ENCODE measurements at regions not wholly inside any gene's neighbourhood (a gene's known extent, or its start where the extent isn't known, plus 50 kb on each side); places are given as distances from the start of the nearest gene placed in this dataset.

DNA sequence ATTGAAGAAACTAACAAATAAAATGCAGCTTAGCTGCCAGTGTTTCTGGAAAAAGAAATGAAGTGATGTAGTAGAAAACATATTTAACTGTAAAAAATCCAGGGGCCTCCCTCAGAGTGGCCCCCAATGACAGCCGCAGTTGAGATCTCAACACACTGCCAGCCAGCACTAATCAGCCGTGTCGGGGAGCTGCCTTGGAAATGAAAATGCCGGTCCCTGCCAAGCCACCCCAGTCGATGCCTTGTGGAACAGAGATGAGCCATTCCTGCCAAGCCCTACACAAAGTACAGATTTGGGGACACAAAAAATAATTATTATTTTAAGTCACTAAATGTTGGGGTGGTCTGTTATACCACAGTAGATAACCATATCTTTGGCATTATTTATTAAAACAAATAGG, 1342.4 kb downstream of the EFNB2 start:
- H4K91ac ChIP-seq (ENCODE audit: insufficient read depth, low read depth, low read length): no peak overlapping the region
- H3K4me2 ChIP-seq (ENCODE audit: low read depth, low read length): no peak overlapping the region
- dilution Hi-C loops (cut with HindIII; ENCODE audit: low sequenced_read_pairs, unreplicated experiment): no loop called here
- no peak overlapping the region for H3K14ac ChIP-seq (replicated peaks; ENCODE audit: low read depth, low read length)
- H3K27me3 ChIP-seq (ENCODE audit: control insufficient read depth, insufficient read depth, low read length): no peaks in the 10 kb centered on the region
- H4K20me1 ChIP-seq (ENCODE audit: insufficient read depth, low read length): no peaks in the 10 kb centered on the region
- TF ChIP-seq RFX5 (IDR thresholded peaks at IDR 0.05; ENCODE audit: low read depth, low read length): no peak
- TF ChIP-seq FOS (IDR thresholded peaks at IDR 0.05; ENCODE audit: low read depth, low read length): no peak
- TF ChIP-seq NFE2L2 (IDR thresholded peaks at IDR 0.05; ENCODE audit: low read depth, low read length): no peak
- TF ChIP-seq BHLHE40 (IDR thresholded peaks at IDR 0.05; ENCODE audit: low read depth, low read length): no peak
- no TSS peak for BruUV-seq (replicated peaks)
- H4K8ac ChIP-seq (ENCODE audit: low read depth in 2 of 2, low read length in 2 of 2): no peak overlapping the region
- no peak for ATAC-seq (ENCODE audit: low read depth)
- H3K56ac ChIP-seq (ENCODE audit: extremely low read depth, insufficient read depth, low read length): no peak overlapping the region
- H2AK5ac ChIP-seq (ENCODE audit: low read depth, low read length): no peak overlapping the region
- H2BK120ac ChIP-seq (ENCODE audit: low read depth, low read length): no peak overlapping the region
- no peak overlapping the region for H3K4ac ChIP-seq (ENCODE audit: low read depth, low read length)
- no peaks in the 10 kb centered on the region for H3K9me1 ChIP-seq (ENCODE audit: insufficient read depth, low read length)
- in situ Hi-C loops (cut with MboI; ENCODE audit: low sequenced_read_pairs): no loop called here
- no peak overlapping the region for H3K18ac ChIP-seq (ENCODE audit: low read depth, low read length)
- no peak overlapping the region for H2BK15ac ChIP-seq (ENCODE audit: low read depth, low read length)
- H3K23ac ChIP-seq (ENCODE audit: low read depth, low read length): no peak overlapping the region
- H3K79me1 ChIP-seq (ENCODE audit: low read depth in 1 of 2, low read length in 2 of 2): no peaks in the 10 kb centered on the region
- no peak for DNase-seq
- peak overlapping the region; percentile 5 for H2AFZ ChIP-seq (replicated peaks; ENCODE audit: low read length, poor library complexity)
- no peaks in the 10 kb centered on the region for H3K4me1 ChIP-seq (ENCODE audit: control insufficient read depth, insufficient read depth, low read length)
- no peaks in the 10 kb centered on the region for H3K36me3 ChIP-seq (ENCODE audit: control insufficient read depth, insufficient read depth, low read length)
- H3K27ac ChIP-seq (ENCODE audit: insufficient read depth, low read length): no peak overlapping the region
- no CpG with 5 or more reads among the region's 5 CpGs for WGBS, 2 experiments (ENCODE audit: extremely low coverage in 2 of 2, insufficient read length in 1 of 2)
- intact Hi-C loops (cut with micrococcal nuclease): no loop called here
- CTCF ChIA-PET: no interaction called here
- no peak overlapping the region for H3K9ac ChIP-seq (ENCODE audit: low read depth, low read length)
- H3K4me3 ChIP-seq (ENCODE audit: insufficient read depth, low read depth, low read length): no peak overlapping the region
- POLR2A ChIA-PET (ENCODE audit: unreplicated experiment): no interaction called here
- no peak overlapping the region for H2BK20ac ChIP-seq (ENCODE audit: low read depth, low read length)
- H3K9me3 ChIP-seq (ENCODE audit: control insufficient read depth, insufficient read depth, low read length): no peaks in the 10 kb centered on the region
- H2AK9ac ChIP-seq (replicated peaks; ENCODE audit: low read depth, low read length, poor library complexity): no peak overlapping the region
- H2BK5ac ChIP-seq (ENCODE audit: low read depth, low read length, poor library complexity, severe bottlenecking): no peak overlapping the region
- no peak overlapping the region for H4K5ac ChIP-seq (ENCODE audit: low read depth, low read length)

All from IMR-90 (cell line).